ENCODE measurements at regions not wholly inside any gene's neighbourhood (a gene's known extent, or its start where the extent isn't known, plus 50 kb on each side); places are given as distances from the start of the nearest gene placed in this dataset.
"Not testable (repeated sequence)": the region's sequence is repeated elsewhere in the genome, so short reads cannot be mapped to it uniquely, and the experiment has no call there.

DNA sequence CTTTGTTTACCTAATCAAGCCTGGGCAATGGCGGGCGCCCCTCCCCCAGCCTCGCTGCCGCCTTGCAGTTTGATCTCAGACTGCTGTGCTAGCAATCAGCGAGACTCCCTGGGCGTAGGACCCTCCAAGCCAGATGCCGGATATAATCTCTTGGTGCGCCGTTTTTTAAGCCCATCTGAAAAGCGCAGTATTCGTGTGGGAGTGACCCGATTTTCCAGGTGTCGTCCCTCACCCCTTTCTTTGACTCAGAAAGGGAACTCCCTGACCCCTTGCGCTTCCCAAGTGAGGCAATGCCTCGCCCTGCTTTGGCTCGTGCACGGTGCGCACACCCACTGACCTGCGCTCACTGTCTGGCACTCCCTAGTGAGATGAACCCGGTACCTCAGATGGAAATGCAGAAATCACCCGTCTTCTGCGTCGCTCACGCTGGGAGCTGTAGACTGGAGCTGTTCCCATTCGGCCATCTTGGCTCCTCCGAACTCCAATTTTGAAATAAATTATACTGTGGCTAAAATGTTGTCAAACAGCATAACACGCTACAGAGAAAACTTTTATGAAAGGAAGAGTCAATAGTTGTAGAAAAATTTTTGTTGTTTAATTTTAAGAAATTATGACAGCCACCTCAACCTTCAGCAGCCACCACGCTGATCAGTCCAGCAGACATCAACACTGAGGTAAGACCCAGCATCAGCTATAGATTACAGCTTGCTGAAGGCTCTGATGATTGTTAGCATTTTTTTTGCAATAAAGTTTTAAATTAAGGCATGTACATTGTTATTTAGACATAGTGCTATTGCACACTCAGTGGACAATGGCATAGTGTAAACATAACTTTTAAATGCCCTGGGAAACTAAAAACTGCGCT is 384.7 kb upstream of the DEPDC1 start:
- FAIRE-seq: not testable (repeated sequence)

DNA sequence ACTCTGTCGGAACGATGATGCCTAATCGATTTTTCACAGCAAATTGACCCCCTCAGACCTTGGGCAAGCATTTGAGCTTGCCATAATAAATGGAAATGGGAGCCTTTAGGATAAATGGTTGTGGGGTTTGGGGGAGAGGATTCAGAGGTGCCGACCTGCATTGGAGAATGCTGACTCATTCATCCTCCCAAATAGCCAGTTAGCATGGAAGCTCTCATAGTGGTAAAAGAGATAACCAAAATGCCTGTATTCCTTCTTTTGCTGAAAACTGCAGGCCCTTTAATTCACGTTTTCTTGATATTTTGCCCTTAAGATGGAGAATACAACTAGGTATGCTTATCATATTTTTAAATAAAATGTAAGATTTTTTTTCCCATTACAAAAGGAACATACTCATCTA is 392.6 kb upstream of the DEPDC1 start:
- no peak for FAIRE-seq

DNA sequence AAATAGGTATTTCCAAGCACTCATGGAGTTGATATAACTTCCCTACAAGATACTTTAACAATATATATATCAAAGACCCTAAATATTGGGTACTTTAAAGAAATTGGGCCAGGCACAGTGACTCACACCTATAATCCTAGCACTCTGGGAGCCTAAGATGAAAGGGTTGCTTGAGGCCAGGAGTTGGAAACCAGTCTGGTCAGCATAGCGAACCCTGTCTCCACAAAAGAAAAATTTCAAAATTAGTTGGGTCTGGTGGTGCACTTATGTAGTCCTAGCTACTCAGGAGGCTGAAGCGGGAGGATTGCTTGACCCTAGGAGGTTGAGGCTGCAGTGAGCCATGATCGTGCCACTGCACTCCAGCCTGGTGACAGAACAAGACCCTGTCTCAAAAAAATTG is 393.9 kb upstream of the DEPDC1 start:
- FAIRE-seq: no peak

DNA sequence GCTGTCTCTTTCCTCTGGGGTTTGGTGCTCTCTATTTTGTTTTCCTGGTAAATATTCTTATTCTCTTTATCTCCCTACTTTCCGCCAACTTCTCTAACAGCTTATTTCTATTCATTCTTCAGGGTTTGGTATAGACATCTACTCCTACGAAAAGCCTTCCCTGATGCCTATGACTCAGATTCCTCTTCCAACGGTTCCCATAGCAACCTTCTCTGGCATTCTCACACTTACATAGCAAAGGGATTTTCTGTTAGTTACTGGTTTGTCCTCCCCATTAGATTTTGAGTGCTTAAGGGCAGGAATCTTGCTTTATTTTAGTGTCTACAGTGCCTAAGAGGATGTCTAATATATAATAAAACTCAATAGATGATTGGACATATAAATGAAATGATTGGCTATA is 407.6 kb upstream of the DEPDC1 start:
- no peak for FAIRE-seq

DNA sequence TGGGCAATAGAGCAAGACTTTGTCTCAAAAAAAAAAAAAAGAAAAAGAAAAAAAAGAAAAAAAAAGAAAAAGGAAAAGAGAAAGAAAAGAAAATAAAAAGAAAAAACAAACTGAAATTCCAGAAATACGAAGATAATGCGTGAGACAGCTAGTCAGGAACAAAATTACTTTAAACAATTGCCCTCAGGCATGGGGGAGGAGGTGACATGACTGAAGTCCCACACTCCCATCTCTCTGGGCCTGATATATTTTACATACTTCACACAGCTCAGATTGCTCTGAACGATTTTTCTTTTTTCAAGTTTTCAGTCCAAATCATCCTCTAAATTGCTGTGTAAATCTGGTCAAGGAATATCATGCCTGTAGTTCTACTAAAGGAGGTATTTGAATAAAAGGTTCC is 409.5 kb upstream of the DEPDC1 start:
- no peak for FAIRE-seq

DNA sequence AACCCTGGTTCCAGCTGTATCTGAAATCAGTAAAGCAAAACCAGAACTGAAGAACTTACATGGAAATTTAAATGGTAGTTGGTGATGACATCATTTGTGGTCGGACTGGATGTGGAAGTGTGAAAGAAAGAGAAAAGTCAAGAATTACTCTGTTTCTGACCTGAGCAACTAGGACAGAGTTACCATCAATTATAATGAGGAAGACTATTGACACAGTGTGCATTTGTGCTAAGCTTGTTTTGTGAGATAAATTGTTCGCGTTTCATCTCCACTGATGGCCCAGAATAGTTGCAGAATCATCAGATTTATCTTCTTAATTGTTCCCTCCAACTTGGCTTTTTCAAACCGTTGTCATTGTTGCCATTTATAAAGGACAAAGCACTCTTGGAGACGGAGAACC is 410.6 kb upstream of the DEPDC1 start:
- no peak for FAIRE-seq

DNA sequence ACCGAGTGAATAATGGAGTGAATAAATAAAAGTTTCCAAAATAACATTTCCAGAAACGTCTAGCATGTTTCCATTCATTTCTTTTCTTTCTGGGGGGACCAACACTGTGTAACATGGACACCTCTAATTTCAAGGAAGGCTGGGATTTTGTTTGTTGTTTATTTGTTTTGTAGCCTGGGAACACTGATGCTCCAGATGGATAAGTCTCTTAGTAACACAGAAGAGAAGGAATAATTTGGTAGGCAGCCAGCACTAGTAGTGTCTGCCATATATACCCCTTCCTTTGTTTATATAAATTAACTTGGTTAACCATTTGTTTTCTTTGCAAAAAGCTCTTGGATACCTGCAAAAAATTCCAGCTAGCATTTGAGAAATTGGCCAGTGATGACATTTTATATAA is 411.4 kb upstream of the DEPDC1 start:
- no peak for FAIRE-seq

DNA sequence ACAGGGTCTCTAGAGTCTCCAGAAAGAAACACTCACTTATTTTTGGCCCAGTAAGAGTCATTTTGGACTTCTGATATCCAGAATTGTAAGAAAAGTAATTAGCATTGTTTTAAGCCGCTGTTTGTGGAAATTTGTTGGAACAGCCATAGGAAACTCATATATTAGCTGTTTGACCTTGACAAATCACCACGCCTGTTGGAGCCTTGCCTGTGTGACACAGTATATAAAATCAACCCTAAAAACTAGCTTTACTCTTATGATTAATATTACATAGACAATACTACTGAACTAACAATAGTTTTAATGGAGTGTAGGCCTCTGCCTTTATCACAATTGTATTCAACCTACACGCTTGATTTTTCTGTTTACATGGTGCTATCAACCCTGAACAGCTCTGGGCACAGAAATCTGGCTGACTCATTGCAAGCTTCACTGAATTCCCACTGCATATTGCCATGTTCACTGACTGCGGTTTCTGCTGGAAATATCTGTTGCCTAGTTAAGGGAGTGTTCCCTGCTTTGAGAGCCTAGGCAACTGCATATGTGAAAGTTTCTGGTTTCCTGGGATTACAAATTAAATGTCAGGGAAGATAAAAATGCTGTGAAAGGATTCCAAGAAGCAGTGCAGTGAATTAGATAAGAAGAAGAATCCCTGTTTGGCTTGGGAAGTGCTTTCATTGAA is 419.5 kb upstream of the DEPDC1 start:
- no peak for FAIRE-seq

DNA sequence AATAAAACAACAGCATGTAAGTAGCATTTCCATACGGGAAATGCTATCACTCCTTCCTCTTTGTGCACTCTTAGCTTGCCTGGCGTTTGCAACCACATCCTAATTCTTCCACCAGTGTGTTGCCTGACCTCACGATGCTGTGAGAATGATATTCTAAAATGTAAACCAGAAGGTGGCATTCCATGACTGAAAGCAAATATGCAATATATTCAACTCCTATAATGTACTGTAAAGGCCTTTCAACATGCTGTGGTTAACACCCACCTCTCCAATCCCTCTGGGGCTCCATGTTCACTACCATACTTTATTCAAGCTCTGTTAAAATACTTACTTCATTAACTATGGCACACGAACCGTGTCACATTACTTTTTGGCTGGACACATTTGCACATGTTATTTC is 420.6 kb upstream of the DEPDC1 start:
- no peak for FAIRE-seq

DNA sequence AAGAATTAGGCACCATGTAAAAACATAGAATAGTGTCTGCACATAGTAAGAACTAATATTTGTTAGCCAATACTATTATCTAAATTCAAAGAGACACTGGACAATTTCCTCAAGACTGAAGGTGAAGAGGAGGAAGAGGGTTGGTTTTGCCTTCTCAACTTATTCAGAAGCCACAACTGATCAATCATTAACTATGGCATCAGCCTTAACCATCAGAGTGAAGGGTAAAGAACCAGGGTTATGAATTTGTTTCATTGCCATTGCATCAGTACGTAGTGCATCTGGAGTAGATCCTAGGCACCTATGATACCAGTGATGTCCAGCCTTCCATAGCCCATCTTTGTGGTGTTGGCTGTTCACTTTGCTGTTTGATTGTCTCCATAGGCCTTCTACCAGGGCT is 421.7 kb upstream of the DEPDC1 start:
- no peak for FAIRE-seq

DNA sequence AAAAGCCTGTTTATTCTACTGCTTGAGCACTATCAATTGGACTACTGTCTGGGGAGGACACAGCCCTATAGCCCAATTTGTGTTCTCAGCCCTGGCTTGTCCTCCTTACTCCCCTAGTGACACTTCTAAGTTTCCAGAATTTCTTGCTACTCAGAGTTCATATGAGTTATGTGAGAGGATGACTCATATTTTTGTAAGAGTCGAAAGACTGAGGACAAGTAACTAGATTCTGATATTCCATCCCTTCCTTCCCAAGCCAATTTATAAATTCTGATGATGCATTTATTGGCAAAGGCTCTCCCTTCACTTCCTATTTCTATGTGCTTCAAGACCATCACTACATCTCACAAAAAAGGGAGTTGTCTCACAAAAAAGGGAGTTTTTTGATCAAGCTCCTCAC is 422.2 kb upstream of the DEPDC1 start:
- FAIRE-seq: no peak

DNA sequence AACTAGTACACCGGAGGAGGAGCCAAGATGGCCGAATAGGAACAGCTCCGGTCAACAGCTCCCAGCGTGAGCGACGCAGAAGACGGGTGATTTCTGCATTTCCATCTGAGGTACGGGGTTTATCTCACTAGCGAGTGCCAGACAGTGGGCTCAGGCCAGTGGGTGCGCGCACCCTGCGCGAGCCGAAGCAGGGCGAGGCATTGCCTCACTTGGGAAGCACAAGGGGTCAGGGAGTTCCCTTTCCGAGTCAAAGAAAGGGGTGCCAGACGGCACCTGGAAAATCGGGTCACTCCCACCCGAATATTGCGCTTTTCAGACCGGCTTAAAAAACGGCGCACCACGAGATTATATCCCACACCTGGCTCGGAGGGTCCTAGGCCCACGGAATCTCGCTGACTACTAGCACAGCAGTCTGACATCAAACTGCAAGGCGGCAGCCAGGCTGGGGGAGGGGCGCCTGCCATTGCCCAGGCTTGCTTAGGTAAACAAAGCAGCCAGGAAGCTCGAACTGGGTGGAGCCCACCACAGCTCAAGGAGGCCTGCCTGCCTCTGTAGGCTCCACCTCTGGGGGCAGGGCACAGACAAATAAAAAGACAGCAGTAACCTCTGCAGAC is 426.7 kb upstream of the DEPDC1 start:
- FAIRE-seq: not testable (repeated sequence)

DNA sequence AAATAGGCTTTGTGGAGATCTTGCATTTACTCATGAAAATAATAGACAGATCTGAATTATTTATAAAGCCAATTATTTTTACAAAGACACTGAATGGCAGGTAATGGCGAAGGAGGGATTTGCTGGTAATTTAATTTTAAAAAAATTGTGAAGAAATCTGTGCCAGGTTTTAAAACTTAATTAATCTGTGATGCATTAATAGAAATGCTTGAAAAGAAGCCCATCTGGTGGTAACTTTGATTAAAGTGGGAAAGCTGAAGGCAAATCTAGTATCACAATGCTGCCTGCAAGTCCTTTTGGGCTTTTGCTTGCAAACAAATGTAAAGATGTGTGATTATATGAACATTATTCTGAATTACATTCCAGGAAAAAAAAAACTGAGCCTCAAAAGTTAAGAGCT is 433.2 kb upstream of the DEPDC1 start:
- FAIRE-seq: no peak

DNA sequence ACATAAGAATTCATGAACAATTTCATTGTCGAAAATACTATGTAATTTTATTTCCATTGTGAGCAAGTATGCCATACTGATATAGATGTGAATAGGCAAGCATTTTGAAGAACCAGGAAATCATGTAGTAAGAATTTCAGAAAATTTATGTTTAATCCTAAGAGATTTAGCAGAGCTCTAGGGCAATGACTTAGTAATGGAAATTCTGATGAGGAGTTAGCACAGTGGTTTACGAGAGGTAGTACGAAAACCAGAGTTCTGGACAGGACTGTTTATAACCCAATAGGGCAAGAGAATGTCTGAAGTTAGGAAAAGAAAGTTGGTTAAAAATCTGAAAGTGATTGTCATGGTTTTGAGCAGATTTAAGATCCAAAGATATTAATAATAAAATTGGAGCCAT is 439.6 kb upstream of the DEPDC1 start:
- FAIRE-seq: no peak

DNA sequence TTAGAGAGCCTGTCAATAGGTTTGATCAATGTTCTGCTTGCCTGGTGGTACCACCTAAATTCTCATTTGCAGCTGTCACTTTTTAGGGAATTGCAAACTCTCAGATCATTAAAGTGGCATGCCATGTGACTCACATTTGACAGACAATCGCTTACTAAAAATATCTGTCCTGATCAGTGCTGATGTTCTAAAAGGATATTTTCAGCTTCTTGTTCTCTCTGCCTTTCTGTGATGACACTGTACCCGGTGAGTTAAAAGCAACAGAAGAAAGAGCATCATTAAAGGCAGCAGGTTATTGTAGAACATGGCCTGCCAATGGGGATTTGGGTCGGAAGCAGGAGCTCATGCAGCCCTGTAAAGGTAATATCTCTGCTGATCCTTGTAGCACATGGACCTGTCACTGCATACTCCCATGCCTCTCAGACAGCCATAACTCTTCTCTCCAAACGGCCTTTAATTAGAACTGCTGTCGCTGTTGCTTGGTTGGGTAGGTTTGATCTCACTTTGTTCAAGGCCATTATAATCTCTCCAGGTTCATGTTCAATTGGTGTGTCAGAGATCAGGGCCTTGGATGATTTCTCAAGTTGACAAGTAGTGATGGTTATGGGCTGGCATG is 441.3 kb upstream of the DEPDC1 start:
- no peak for FAIRE-seq

DNA sequence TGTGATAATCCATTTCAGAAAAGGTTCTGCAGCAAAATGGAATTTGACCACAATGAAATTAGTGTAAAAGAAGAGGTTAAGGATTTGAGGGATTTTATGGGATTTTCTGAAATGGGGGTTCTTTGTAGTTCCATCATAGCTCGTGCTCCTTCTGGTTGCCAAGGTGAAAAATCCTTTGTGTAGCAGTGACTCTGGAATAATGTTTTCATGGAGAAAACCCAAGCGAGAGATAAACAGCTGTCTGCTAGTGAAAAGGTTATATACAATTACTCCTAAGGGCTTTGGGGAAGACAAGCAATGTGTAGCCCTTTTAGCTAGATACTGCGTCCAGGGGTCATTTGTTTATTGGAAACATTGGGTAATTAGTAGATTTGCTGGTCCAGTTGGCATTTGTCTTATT is 453.2 kb upstream of the DEPDC1 start:
- FAIRE-seq: no peak

DNA sequence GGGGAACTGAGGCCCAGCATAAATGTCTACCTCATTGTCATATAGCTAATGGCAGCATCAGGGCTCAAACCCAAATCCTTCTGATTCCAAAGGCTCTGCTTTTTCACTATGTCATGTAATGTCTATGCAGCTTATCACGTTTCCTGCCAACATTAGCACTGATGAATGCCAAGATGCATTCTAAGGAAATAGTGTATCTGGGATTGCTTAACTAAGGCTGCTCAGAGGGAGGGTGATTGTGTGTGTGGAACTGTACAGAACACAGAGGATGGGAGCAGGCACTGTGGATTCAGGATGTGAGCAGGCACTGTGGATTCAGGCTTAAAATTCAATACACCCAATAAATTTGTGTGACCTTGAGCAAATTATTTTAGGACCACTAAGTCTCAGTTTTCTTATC is 456.4 kb upstream of the DEPDC1 start:
- FAIRE-seq: no peak

DNA sequence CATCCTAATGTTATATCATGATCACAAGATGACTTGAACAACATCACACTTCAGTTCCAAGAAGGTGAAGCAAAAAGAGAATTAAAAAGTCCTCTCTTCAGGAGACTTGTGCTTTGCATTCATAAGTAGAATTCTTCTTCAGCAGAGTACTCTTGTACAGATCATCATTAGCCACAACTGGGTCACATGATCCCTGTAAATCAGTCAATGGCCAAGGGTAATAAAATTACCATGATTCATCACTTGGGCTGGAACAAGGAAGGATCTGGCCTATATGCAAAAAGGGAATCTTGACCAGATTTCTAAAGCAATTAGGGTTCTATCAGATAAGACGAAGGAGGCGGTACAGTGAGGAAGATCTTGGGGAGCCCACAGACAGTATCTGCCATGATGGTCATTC is 458.0 kb upstream of the DEPDC1 start:
- FAIRE-seq: no peak

DNA sequence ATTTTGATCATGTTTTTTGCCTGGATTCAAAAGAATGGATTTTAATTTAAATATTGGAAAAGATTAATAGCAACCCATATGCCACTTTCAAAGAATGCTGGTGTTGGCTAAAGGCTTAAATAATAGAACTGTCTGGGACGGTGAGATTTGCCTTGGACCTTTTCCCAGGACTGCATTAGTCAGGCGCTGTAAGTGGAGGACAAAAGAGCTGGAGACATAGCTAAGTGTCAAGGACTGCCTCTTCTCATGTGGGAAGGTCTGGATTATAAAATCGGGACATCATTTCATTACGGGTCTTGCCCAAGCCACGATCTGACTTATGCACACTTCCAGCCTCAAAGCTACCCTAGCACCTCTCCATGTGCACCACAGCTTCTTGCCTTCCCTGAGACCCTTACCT is 458.5 kb upstream of the DEPDC1 start:
- no peak for FAIRE-seq

DNA sequence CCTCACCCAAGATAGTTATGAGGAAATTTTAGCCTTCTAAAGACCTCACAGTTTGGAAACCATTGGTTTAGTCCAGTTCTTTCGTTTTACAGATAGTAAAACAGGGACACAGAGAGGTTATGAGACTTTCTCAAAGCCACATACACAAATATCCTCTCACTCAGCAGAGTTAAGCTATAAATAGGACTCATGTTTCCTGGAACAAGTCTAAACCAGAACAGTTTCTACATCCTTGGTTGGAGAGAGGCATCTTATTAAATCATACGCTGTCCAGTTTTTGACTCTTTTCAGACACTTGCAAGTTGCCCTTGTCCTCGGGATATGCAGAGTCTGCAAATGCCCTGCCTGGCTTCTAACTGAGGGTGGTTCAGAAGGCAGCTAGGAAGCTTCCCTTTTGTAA is 462.1 kb upstream of the DEPDC1 start:
- FAIRE-seq: no peak

DNA sequence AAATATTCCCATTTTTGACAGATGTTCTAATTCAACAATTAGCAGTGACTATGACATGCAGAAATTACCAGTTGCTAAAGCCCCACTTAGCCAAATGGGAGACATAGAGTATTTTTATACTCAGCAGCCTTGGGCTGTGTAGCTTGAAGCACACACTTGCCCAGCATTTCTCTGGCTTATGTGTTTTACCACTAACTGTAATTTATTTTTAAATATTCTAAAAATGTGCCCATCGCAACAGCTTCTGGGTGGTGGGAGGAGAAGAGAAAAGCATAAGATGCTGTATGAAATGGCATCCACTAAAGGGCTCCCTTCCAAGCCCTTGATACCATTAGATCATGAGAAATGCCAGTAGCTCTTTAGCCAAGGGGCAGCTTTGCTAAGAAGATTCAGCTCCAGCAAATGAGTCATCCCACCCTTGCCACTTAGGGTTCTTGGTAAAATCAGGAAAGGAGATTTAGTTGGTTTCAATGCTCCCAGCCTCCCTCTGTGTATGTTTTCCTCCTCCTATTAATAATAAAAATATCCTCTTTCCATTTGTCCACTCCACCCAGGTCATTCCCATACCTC is 462.7 kb upstream of the DEPDC1 start:
- no peak for FAIRE-seq

DNA sequence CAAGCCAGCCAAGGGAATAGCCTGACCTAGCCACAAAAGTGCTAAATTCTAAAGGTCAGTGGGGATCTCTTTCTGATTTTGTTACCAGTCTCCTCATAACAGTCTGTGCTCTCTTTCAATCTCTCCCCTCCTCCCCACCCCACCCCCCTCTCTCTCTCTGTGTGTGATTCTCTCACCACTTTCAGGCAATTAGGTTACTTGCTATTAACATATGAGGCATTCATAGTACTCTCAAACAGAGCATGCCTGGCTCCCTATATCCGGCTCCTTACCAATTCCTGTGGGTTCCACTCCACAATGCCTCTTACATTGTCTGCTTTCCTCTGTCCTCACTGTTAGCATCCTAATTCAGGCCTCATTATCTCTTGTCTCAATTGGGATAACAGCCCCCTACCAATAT is 464.3 kb upstream of the DEPDC1 start:
- FAIRE-seq: no peak

DNA sequence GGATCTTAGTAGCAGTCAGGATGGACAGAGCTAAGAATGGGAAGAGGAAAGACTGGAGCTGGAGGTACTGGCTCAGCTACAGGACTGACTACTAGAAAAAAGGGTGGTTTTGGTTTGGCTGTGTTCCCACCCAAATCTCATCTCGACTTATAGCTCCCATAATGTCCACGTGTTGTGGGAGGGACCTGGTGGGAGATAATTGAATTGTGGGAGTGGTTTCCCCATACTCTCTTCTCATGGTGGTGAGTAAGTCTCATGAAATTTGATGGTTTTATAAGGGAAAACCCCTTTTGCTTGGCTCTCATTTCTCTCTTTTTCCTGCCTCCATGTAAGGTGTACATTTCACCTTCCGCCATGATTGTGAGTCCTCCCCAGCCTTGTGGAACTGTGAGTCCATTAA is 466.5 kb upstream of the DEPDC1 start:
- FAIRE-seq: no peak
